ENCODE measurements at regions not wholly inside any gene's neighbourhood (a gene's known extent, or its start where the extent isn't known, plus 50 kb on each side); places are given as distances from the start of the nearest gene placed in this dataset.
A peak's percentile ranks its signal among the peaks of the same experiment; 100 is the strongest.

- Histone ChIP-seq H3K4me3 (ENCODE audit: low read depth, low read length) (no peak overlapping the region), H3K27me3 (ENCODE audit: control insufficient read depth, insufficient read depth, low read length) (no peaks in the 10 kb centered on the region), H3K27ac (ENCODE audit: low read depth, low read length) (no peak overlapping the region), H3K9me3 (ENCODE audit: control insufficient read depth, insufficient read depth, low read length) (no peaks in the 10 kb centered on the region)
- ChIA-PET POLR2A (no interaction called here), CTCF (interaction anchor here (0.7 kb wide), 1 partner anchor 979 kb away, joined by 3 read pairs; no protein-coding TSS in a partner anchor)
- no peak for TF ChIP-seq CTCF (IDR thresholded peaks at IDR 0.05; ENCODE audit: low read depth, low read length)
- DNase-seq (ENCODE audit: low read depth, low spot score): no peak
Measured at GRCh38 chr4:43763029-43763610, 685.5 kb downstream of the KCTD8 start.

GRCh38 chr4:43765514-43765913, 683.1 kb downstream of the KCTD8 start:
- Histone ChIP-seq H3K9me3 (ENCODE audit: control insufficient read depth, insufficient read depth, low read length) (no peaks in the 10 kb centered on the region; the same call in 1 of the 2 replicates), H3K4me3 (ENCODE audit: low read depth, low read length) (no peak overlapping the region), H3K27me3 (ENCODE audit: control insufficient read depth, insufficient read depth, low read length) (no peaks in the 10 kb centered on the region), H3K27ac (ENCODE audit: low read depth, low read length) (no peak overlapping the region)
- ChIA-PET POLR2A (no interaction called here), CTCF (no interaction called here)
- no peak for DNase-seq (ENCODE audit: low read depth, low spot score)
- no peak for TF ChIP-seq CTCF (IDR thresholded peaks at IDR 0.05; ENCODE audit: low read depth, low read length)

- POLR2A ChIA-PET: no interaction called here
- Histone ChIP-seq H3K4me3 (ENCODE audit: low read depth, low read length) (no peak overlapping the region), H3K27me3 (ENCODE audit: control insufficient read depth, insufficient read depth, low read length) (no peaks in the 10 kb centered on the region), H3K27ac (ENCODE audit: low read depth, low read length) (no peak overlapping the region), H3K9me3 (ENCODE audit: control insufficient read depth, insufficient read depth, low read length) (no peaks in the 10 kb centered on the region; the same call in 1 of the 2 replicates)
- TF ChIP-seq CTCF (IDR thresholded peaks at IDR 0.05; ENCODE audit: low read depth, low read length): no peak
- no peak for DNase-seq (ENCODE audit: low read depth, low spot score)
- CTCF ChIA-PET: no interaction called here
Measured at GRCh38 chr4:43766648-43767047, 682.0 kb downstream of the KCTD8 start.

- Histone ChIP-seq H3K27ac (ENCODE audit: low read depth, low read length) (no peak overlapping the region), H3K4me3 (ENCODE audit: low read depth, low read length) (no peak overlapping the region), H3K27me3 (ENCODE audit: control insufficient read depth, insufficient read depth, low read length) (no peaks in the 10 kb centered on the region), H3K9me3 (ENCODE audit: control insufficient read depth, insufficient read depth, low read length) (no peaks in the 10 kb centered on the region)
- ChIA-PET POLR2A (no interaction called here), CTCF (interaction anchor here (0.6 kb wide), 1 partner anchor 853 kb away, joined by 3 read pairs; no protein-coding TSS in a partner anchor)
- DNase-seq (ENCODE audit: low read depth, low spot score): no peak
- TF ChIP-seq CTCF (IDR thresholded peaks at IDR 0.05; ENCODE audit: low read depth, low read length): peak; percentile 33
Measured at GRCh38 chr4:43776371-43776770, 672.2 kb downstream of the KCTD8 start.

- Histone ChIP-seq H3K27ac (ENCODE audit: low read depth, low read length) (no peak overlapping the region), H3K27me3 (ENCODE audit: control insufficient read depth, insufficient read depth, low read length) (no peaks in the 10 kb centered on the region), H3K9me3 (ENCODE audit: control insufficient read depth, insufficient read depth, low read length) (no peaks in the 10 kb centered on the region), H3K4me3 (ENCODE audit: low read depth, low read length) (no peak overlapping the region)
- TF ChIP-seq CTCF (IDR thresholded peaks at IDR 0.05; ENCODE audit: low read depth, low read length): no peak
- CTCF ChIA-PET: no interaction called here
- POLR2A ChIA-PET: no interaction called here
- DNase-seq (ENCODE audit: low read depth, low spot score): no peak
Measured at GRCh38 chr4:43778187-43778915, 670.3 kb downstream of the KCTD8 start.
